ENCODE measurements at regions not wholly inside any gene's neighbourhood (a gene's known extent, or its start where the extent isn't known, plus 50 kb on each side); places are given as distances from the start of the nearest gene placed in this dataset.
A peak's percentile ranks its signal among the peaks of the same experiment; 100 is the strongest.

DNA sequence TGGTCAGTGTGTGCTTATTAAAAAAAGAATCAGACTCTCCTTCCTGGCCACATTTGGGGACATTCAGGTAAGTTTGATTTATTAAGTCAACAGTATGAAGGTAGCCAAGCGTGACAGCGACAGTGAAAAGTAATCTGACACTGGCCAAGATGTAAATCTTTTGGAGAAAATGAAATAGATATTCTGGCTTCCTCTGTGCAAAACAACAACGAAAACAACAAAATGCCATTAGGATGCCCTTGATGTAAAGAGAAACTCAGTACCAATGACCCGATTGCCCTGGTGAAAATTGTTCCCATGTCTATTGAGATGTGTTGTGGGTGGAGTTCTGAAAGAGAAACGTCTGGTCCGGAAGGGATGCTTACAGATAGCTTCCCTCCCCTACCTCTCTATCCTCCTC, 267.8 kb downstream of the MAT2B start:
- TF ChIP-seq, protein P1, sequence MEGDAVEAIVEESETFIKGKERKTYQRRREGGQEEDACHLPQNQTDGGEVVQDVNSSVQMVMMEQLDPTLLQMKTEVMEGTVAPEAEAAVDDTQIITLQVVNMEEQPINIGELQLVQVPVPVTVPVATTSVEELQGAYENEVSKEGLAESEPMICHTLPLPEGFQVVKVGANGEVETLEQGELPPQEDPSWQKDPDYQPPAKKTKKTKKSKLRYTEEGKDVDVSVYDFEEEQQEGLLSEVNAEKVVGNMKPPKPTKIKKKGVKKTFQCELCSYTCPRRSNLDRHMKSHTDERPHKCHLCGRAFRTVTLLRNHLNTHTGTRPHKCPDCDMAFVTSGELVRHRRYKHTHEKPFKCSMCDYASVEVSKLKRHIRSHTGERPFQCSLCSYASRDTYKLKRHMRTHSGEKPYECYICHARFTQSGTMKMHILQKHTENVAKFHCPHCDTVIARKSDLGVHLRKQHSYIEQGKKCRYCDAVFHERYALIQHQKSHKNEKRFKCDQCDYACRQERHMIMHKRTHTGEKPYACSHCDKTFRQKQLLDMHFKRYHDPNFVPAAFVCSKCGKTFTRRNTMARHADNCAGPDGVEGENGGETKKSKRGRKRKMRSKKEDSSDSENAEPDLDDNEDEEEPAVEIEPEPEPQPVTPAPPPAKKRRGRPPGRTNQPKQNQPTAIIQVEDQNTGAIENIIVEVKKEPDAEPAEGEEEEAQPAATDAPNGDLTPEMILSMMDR (IDR thresholded peaks at IDR 0.05; ENCODE audit: control insufficient read depth, extremely low read depth, insufficient read depth): no peak

DNA sequence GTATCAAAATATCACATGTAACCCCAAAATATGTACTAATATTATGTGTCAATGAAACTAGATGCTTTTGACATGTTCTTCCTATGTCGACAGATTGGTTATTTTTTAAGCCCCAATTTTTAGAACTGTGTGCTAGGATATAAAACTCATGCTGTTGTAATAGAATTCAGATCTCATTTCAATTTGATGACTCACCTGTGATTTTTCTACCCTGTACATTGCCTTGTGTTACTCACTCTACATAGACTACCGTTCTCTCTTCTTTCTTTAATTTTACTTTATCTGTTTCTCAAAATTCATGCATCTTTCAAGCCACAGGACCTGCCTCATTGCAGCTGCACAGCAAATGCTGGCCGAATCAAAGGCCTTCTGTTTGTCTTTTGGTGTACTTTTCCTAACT, 284.5 kb downstream of the MAT2B start:
- no peak for DNase-seq (ENCODE audit: low read depth)
- TF ChIP-seq, protein P1 (IDR thresholded peaks at IDR 0.05; ENCODE audit: control insufficient read depth, extremely low read depth, insufficient read depth): no peak
- H3K4me3 ChIP-seq (ENCODE audit: low read depth, low read length): no peak overlapping the region

More for the DNA sequence above, 267.8 kb downstream of the MAT2B start:
- H3K4me3 ChIP-seq (ENCODE audit: low read depth, low read length): no peak overlapping the region
- DNase-seq (ENCODE audit: low read depth): no peak

DNA sequence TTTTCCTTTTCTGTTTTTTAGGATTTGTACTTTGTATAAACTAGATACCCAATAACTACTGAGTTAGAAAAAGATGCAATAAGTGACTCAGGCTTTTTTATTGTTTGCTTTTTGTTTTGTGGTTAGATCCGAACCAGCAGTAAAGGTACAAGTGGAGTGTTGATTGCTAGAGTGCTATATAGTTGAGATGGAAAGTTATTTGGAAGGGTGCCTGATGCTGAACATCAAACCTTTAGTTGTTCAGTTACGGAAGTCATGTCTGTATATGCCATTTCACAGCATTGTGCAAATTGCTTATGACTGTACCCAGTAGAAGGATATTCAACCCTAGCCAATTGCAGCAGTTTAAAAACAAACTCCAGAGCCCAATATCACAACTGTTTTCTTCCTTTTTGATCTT, 285.1 kb downstream of the MAT2B start:
- TF ChIP-seq, protein P1 (IDR thresholded peaks at IDR 0.05; ENCODE audit: control insufficient read depth, extremely low read depth, insufficient read depth): no peak
- no peak overlapping the region for H3K4me3 ChIP-seq (ENCODE audit: low read depth, low read length)
- DNase-seq (ENCODE audit: low read depth): peak; percentile 31

DNA sequence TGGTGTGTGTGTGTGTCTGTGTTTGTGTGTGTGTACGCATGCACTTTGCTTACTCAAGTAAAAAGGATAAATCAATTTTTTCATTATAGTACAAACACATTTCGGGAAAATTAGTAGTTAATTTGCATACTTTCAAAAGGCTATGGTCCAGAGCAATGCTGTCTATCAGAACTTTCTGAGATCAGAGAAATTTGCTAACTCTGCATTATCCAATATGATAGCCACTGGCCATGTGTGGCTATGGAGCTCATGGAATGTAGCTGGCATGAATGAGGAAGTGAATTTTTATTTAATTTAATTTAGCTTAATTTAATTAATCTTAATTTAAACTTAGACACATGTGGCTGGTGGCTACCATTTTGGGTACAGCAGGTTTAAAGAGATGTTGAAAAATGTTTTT, 289.6 kb downstream of the MAT2B start:
- no peak overlapping the region for H3K4me3 ChIP-seq (ENCODE audit: low read depth, low read length)
- no peak for DNase-seq (ENCODE audit: low read depth)
- TF ChIP-seq, protein P1 (IDR thresholded peaks at IDR 0.05; ENCODE audit: control insufficient read depth, extremely low read depth, insufficient read depth): no peak

DNA sequence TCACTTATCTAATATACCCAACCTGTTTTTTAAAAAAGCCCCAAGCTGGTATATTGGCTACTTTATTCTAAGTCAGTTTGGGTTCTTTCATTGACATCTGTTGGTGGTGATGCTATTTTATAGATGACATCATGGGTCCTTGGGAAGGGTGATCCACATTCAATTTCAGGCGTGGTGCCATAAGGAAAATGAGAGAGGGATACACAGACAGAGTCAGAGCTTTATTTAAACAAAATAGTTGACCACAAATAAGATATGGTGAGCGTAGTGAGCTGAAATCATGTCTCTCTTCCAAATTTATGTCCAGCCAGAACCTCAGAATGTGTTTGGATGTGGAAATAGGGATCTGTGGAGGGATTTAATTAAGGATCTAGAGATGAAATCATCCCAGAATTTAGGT, 302.4 kb downstream of the MAT2B start:
- TF ChIP-seq, protein P1 (IDR thresholded peaks at IDR 0.05; ENCODE audit: control insufficient read depth, extremely low read depth, insufficient read depth): no peak
- no peak overlapping the region for H3K4me3 ChIP-seq (ENCODE audit: low read depth, low read length)
- DNase-seq (ENCODE audit: low read depth): no peak

DNA sequence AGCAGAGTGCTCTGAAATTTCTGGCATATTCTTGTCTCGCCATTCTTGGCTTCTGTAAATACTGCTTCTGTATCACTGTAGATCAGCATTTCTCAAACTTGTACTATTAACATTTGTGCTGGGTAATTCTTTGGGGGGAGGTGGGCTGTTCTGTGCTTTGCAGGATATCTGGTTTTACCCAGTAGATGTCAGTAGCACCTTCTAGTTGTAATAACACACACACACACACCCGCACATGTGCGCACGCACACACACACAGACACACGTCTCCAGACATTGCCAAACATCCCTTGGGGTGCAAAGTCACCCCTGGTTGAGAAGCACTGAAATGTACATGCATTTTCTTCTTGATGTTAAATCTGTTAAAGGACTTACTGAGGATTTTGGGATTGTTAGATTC, 304.1 kb downstream of the MAT2B start:
- DNase-seq (ENCODE audit: low read depth): no peak
- no peak overlapping the region for H3K4me3 ChIP-seq (ENCODE audit: low read depth, low read length)
- TF ChIP-seq, protein P1 (IDR thresholded peaks at IDR 0.05; ENCODE audit: control insufficient read depth, extremely low read depth, insufficient read depth): no peak

DNA sequence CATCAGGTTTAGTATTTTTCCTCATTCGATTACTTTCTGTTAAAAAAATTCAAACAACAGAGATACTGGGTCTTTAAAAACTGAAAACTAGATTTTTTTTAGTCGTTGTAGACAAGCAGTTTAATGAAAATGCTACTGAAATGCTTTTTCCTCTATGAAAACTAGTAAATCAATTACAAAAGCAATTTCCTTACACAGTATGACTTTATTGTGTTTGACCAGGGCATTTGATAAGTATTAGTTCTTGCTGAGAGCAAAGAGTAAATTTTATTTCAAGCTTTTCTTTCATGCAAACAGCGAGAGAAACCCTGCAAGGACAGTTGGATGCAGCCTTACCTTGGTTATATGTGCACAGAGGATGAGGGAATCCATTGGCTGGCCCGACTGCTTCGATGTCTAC, 308.5 kb downstream of the MAT2B start:
- TF ChIP-seq, protein P1 (IDR thresholded peaks at IDR 0.05; ENCODE audit: control insufficient read depth, extremely low read depth, insufficient read depth): no peak
- no peak for DNase-seq (ENCODE audit: low read depth)
- H3K4me3 ChIP-seq (ENCODE audit: low read depth, low read length): no peak overlapping the region

Measured in LNCaP clone FGC (cell line).